HFFc6 (cell line): ENCODE measurements at regions not wholly inside any gene's neighbourhood (a gene's known extent, or its start where the extent isn't known, plus 50 kb on each side); places are given as distances from the start of the nearest gene placed in this dataset.

Source experiments
- DNase-seq: peaks from one replicate; pipeline ENCODE4 v3.0.0-alpha.2; 2018
- H3K27ac Mint-ChIP-seq: 2 replicates; pipeline ENCODE4 v1.8.0; 2020; ENCODE audit warnings: mild to moderate bottlenecking, mixed read lengths
- H3K27me3 Mint-ChIP-seq: 2 replicates; pipeline ENCODE4 v1.8.0; 2021; ENCODE audit warnings: mild to moderate bottlenecking, moderate library complexity, mixed read lengths; ENCODE audit not compliant: insufficient read depth
- H3K36me3 Mint-ChIP-seq: 2 replicates; pipeline ENCODE4 v1.8.0; 2021; ENCODE audit warnings: low read depth, mixed read lengths
- H3K4me1 Mint-ChIP-seq: 2 replicates; pipeline ENCODE4 v1.8.0; 2020; ENCODE audit warnings: low read depth, mixed read lengths
- H3K4me3 Mint-ChIP-seq: 2 replicates; pipeline ENCODE4 v1.8.0; 2020; ENCODE audit warnings: mild to moderate bottlenecking, moderate library complexity, mixed read lengths
- H3K9me3 Mint-ChIP-seq: 2 replicates; pipeline ENCODE4 v1.8.0; 2020; ENCODE audit warnings: mild to moderate bottlenecking, mixed read lengths
- CTCF ChIP-seq: fragments of 200-600 bp; sonication (generic); IDR thresholded peaks from 2 replicates; pipeline ENCODE4 v1.5.0; 2021; ENCODE audit warnings: antibody characterized with exemption, mild to moderate bottlenecking

GRCh38 chr9:107723015-107723414 lies 233.4 kb upstream of the KLF4 start:
- peaks cover 5% of the 10 kb centered on the region; the same call in 1 of the 2 replicates for H3K36me3 Mint-ChIP-seq
- no peak overlapping the region for H3K27ac Mint-ChIP-seq
- no peaks in the 10 kb centered on the region for H3K9me3 Mint-ChIP-seq
- peaks cover 3% of the 10 kb centered on the region for H3K27me3 Mint-ChIP-seq
- H3K4me3 Mint-ChIP-seq: no peak overlapping the region
- no peak for TF ChIP-seq CTCF
- no peak for DNase-seq
- H3K4me1 Mint-ChIP-seq: peaks cover 14% of the 10 kb centered on the region

DNA sequence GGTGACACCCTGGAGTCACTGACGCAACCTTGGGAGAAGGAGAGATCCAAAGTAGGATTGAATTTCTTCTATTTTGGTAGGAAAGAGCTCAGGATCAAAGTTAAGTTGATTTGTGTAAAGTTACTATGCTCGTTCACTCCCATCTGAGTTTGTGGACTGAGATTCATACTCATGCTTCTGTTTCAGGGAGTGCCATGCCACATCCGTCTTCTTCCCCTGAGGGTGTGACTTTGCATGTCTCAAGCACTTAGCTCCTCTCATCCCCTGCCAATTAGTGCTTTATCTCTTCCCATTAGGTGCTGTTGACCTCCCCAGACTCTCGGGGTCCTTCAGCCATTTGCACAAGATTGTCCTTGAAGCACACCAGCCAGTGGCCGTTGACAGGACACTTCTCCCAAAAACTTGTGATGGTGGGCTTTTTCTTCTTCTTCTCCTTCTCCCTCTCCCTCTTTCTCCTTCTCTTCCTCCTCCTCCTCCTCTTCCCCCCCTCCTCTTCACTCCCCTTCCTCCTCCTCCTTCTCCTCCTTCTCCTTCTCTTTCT lies 232.2 kb upstream of the KLF4 start:
- Mint-ChIP-seq H3K4me3 (no peak overlapping the region), H3K27ac (no peak overlapping the region), H3K4me1 (peaks cover 2% of the 10 kb centered on the region), H3K9me3 (no peaks in the 10 kb centered on the region), H3K36me3 (peaks cover 1% of the 10 kb centered on the region; the same call in 1 of the 2 replicates), H3K27me3 (peaks cover 6% of the 10 kb centered on the region)
- no peak for DNase-seq
- TF ChIP-seq CTCF: no peak

GRCh38 chr9:107720501-107720900 lies 230.9 kb upstream of the KLF4 start:
- Mint-ChIP-seq H3K9me3 (no peaks in the 10 kb centered on the region), H3K4me3 (no peak overlapping the region), H3K36me3 (no peaks in the 10 kb centered on the region), H3K27me3 (peaks cover 12% of the 10 kb centered on the region), H3K27ac (no peak overlapping the region), H3K4me1 (no peaks in the 10 kb centered on the region)
- no peak for TF ChIP-seq CTCF
- DNase-seq: no peak

DNA sequence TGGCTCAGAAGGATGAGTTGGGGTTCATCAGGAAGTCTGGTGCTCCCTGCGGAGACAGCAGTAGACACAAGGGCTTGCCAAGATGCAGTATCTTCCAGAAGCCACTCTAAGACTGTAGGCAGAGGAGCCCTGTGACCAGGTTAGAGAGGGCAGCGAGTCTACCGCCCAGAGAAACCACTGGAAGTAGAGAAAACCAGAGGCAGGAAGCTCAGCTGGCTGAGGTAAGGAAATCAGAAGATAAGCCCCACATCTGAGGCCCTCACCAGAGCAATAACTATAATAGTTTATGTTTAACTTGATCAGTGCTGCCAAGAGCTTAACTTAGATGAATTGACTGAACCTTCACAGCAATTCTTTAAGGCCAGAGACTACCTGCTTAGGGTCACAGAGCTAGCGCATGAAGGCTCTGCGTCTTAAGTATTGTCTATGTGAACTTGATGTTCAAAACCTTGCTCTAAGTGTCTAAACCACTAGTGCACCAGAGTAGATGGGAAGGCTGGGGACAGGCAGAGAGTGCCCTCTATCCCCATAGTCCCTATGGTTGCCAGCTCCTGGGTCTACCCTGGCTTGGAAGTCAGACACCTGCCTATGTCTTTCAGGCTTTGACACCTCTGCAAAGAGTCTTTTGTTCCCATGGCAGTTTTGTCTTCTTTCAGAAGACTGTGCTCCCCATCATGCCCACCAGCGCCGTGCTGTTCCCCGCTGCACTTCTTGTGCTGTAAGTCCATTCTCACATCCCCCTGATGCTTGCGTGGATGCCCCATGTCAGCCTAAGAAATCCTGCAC lies 228.2 kb upstream of the KLF4 start:
- H3K4me1 Mint-ChIP-seq: peaks cover under 1% of the 10 kb centered on the region
- H3K27me3 Mint-ChIP-seq: peaks cover 22% of the 10 kb centered on the region
- H3K27ac Mint-ChIP-seq: no peak overlapping the region
- TF ChIP-seq CTCF: no peak
- no peak overlapping the region for H3K4me3 Mint-ChIP-seq
- H3K36me3 Mint-ChIP-seq: no peaks in the 10 kb centered on the region
- no peaks in the 10 kb centered on the region for H3K9me3 Mint-ChIP-seq
- DNase-seq: no peak

DNA sequence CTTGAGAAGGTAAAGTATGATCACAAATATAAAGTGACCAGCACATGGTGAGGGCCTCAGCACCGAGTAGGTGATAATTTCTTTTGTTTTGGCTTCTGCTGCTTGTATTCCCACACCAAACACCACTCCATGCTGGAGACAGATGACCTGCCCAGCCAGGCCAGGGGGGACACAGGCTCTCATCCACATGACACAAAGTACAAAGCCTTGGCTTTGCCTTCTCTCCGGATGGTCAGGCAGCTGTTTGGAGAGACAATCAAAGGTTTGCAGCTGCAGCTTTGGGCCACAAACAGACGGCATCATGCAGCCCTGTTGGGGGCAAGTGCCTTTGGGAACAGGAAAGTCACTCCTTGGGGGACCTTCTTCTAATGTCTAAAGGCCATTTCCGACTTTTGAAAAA lies 226.2 kb upstream of the KLF4 start:
- H3K9me3 Mint-ChIP-seq: no peaks in the 10 kb centered on the region
- no peaks in the 10 kb centered on the region for H3K36me3 Mint-ChIP-seq
- no peak for DNase-seq
- H3K4me1 Mint-ChIP-seq: peaks cover 21% of the 10 kb centered on the region
- peaks cover 21% of the 10 kb centered on the region for H3K27me3 Mint-ChIP-seq
- no peak overlapping the region for H3K4me3 Mint-ChIP-seq
- no peak overlapping the region for H3K27ac Mint-ChIP-seq
- no peak for TF ChIP-seq CTCF
